ENCODE measurements at regions not wholly inside any gene's neighbourhood (a gene's known extent, or its start where the extent isn't known, plus 50 kb on each side); places are given as distances from the start of the nearest gene placed in this dataset.

DNA sequence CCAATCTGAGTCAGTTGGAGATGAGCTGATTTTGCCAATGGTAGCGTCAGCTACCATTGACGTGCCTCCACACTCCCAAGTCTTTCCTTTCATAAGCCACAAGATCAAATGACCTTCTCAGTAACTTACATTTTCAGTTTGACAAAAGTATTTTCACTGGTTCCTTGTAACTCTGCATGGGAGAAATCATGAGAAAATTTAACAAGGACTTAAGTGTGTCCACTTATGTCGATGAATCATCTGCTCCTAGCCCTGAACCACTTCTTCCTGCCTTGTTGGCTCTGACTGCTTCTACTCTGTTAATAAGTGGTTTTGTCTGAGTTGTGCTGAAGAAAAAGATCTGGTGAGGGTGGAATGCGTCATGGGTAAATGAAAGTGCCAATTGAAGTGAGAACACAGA is 101.2 kb downstream of the NFKBIZ start:
- TF ChIP-seq CTCF (IDR thresholded peaks at IDR 0.05; ENCODE audit: low read depth, low read length), result no peak
- Histone ChIP-seq H3K27ac (ENCODE audit: low read depth, low read length) (no peak overlapping the region), H3K9me3 (ENCODE audit: control insufficient read depth, insufficient read depth, low read length) (no peaks in the 10 kb centered on the region), H3K27me3 (ENCODE audit: control insufficient read depth, insufficient read depth, low read length) (no peaks in the 10 kb centered on the region), H3K4me3 (ENCODE audit: low read depth, low read length) (no peak overlapping the region)
- POLR2A ChIA-PET, result no interaction called here
- CTCF ChIA-PET, result interaction anchor here (0.6 to 0.7 kb wide), 2 partner anchors 148 to 189 kb away, joined by 3 read pairs; no protein-coding TSS in a partner anchor
- DNase-seq (ENCODE audit: low read depth, low spot score), result no peak

GRCh38 chr3:101950985-101951733 is 101.8 kb downstream of the NFKBIZ start:
- POLR2A ChIA-PET, result no interaction called here
- H3K9me3 ChIP-seq (ENCODE audit: control insufficient read depth, insufficient read depth, low read length), result no peaks in the 10 kb centered on the region
- H3K27ac ChIP-seq (ENCODE audit: low read depth, low read length), result no peak overlapping the region
- no peaks in the 10 kb centered on the region for H3K27me3 ChIP-seq (ENCODE audit: control insufficient read depth, insufficient read depth, low read length)
- CTCF ChIA-PET, result interaction anchor here (0.6 to 0.7 kb wide), 2 partner anchors 148 to 188 kb away, joined by 3 read pairs; no protein-coding TSS in a partner anchor
- H3K4me3 ChIP-seq (ENCODE audit: low read depth, low read length), result no peak overlapping the region
- no peak for TF ChIP-seq CTCF (IDR thresholded peaks at IDR 0.05; ENCODE audit: low read depth, low read length)
- DNase-seq (ENCODE audit: low read depth, low spot score), result no peak

DNA sequence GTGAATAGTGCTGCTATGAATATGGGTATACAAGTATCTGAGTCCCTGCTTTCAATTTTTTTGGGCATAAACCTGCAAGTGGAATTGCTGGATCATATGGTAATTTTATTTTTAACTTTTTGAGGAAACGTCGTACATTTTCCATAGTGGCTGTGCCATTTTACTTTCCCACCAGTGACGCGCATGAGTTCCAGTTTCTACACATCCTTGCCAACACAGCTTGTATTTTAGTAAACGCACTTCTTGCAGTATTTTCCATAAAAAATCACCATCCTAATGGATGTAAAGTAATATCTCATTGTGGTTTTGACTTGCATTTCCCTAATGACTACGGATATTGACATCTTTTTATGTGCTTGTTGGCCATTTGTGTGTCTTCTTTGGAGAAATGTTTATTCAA is 105.0 kb downstream of the NFKBIZ start:
- CTCF ChIA-PET, result no interaction called here
- DNase-seq (ENCODE audit: low read depth, low spot score), result no peak
- Histone ChIP-seq H3K4me3 (ENCODE audit: low read depth, low read length) (no peak overlapping the region), H3K27ac (ENCODE audit: low read depth, low read length) (no peak overlapping the region), H3K9me3 (ENCODE audit: control insufficient read depth, insufficient read depth, low read length) (no peaks in the 10 kb centered on the region), H3K27me3 (ENCODE audit: control insufficient read depth, insufficient read depth, low read length) (no peaks in the 10 kb centered on the region)
- no peak for TF ChIP-seq CTCF (IDR thresholded peaks at IDR 0.05; ENCODE audit: low read depth, low read length)
- POLR2A ChIA-PET, result no interaction called here

- DNase-seq (ENCODE audit: low read depth, low spot score), result no peak
- H3K9me3 ChIP-seq (ENCODE audit: control insufficient read depth, insufficient read depth, low read length), result no peaks in the 10 kb centered on the region
- H3K27ac ChIP-seq (ENCODE audit: low read depth, low read length), result no peak overlapping the region
- TF ChIP-seq CTCF (IDR thresholded peaks at IDR 0.05; ENCODE audit: low read depth, low read length), result no peak
- CTCF ChIA-PET, result no interaction called here
- POLR2A ChIA-PET, result no interaction called here
- H3K27me3 ChIP-seq (ENCODE audit: control insufficient read depth, insufficient read depth, low read length), result no peaks in the 10 kb centered on the region
- no peak overlapping the region for H3K4me3 ChIP-seq (ENCODE audit: low read depth, low read length)
Measured at GRCh38 chr3:101954936-101955335, 105.6 kb downstream of the NFKBIZ start.

DNA sequence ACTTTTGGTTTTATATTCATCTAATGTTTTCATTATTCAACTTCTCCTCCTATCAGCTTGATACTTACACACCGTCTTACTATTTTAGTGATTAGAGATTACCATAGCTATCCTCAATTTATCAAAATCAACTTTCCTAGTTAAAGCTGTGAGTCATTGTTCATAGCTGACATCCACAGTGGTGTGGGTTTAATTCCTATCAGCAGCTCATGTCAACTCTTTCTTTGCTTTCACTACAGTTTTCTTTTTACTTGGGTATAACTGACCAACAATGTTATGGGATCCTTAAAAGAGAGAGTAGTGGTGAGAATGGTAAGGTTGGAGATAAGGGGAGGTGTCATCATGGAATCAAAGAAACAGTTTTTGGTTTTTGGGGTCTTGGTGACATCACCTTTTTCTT is 112.7 kb downstream of the NFKBIZ start:
- CTCF ChIA-PET, result no interaction called here
- no peak overlapping the region for H3K27ac ChIP-seq (ENCODE audit: low read depth, low read length)
- no peak for DNase-seq (ENCODE audit: low read depth, low spot score)

More for the DNA sequence above, 112.7 kb downstream of the NFKBIZ start:
- H3K4me3 ChIP-seq (ENCODE audit: low read depth, low read length), result no peak overlapping the region
- POLR2A ChIA-PET, result no interaction called here
- H3K9me3 ChIP-seq (ENCODE audit: control insufficient read depth, insufficient read depth, low read length), result no peaks in the 10 kb centered on the region
- no peaks in the 10 kb centered on the region for H3K27me3 ChIP-seq (ENCODE audit: control insufficient read depth, insufficient read depth, low read length)
- no peak for TF ChIP-seq CTCF (IDR thresholded peaks at IDR 0.05; ENCODE audit: low read depth, low read length)

All from AG04450 (cell line).